ENCODE measurements at regions not wholly inside any gene's neighbourhood (a gene's known extent, or its start where the extent isn't known, plus 50 kb on each side); places are given as distances from the start of the nearest gene placed in this dataset.

DNA sequence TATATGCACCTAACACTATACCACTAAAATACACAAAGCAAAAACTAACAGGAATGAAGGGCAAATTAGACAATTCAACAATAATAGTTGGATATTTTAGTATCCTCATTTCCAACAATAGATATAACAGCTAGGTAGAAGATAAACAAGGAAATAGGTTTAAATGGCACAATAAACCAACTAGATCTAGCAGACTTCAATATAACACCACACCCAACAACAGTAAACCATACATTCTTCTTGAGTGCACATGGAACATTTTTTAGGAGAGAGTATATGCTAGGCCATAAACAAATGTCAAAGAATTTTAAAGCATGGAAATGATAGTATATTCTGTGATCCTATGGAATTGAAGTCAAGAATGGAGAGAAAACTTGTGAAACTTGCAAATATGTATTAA, 138.4 kb downstream of the NDUFA10 start:
- TF ChIP-seq, protein P1, sequence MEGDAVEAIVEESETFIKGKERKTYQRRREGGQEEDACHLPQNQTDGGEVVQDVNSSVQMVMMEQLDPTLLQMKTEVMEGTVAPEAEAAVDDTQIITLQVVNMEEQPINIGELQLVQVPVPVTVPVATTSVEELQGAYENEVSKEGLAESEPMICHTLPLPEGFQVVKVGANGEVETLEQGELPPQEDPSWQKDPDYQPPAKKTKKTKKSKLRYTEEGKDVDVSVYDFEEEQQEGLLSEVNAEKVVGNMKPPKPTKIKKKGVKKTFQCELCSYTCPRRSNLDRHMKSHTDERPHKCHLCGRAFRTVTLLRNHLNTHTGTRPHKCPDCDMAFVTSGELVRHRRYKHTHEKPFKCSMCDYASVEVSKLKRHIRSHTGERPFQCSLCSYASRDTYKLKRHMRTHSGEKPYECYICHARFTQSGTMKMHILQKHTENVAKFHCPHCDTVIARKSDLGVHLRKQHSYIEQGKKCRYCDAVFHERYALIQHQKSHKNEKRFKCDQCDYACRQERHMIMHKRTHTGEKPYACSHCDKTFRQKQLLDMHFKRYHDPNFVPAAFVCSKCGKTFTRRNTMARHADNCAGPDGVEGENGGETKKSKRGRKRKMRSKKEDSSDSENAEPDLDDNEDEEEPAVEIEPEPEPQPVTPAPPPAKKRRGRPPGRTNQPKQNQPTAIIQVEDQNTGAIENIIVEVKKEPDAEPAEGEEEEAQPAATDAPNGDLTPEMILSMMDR (IDR thresholded peaks at IDR 0.05; ENCODE audit: insufficient read depth, low read length) = no peak
- TF ChIP-seq POLR2AphosphoS5 (IDR thresholded peaks at IDR 0.05; ENCODE audit: low read depth) (no peak), SPI1 (IDR thresholded peaks at IDR 0.05; ENCODE audit: borderline replicate concordance, low read depth) (no peak)
- TF ChIP-seq, protein P2, sequence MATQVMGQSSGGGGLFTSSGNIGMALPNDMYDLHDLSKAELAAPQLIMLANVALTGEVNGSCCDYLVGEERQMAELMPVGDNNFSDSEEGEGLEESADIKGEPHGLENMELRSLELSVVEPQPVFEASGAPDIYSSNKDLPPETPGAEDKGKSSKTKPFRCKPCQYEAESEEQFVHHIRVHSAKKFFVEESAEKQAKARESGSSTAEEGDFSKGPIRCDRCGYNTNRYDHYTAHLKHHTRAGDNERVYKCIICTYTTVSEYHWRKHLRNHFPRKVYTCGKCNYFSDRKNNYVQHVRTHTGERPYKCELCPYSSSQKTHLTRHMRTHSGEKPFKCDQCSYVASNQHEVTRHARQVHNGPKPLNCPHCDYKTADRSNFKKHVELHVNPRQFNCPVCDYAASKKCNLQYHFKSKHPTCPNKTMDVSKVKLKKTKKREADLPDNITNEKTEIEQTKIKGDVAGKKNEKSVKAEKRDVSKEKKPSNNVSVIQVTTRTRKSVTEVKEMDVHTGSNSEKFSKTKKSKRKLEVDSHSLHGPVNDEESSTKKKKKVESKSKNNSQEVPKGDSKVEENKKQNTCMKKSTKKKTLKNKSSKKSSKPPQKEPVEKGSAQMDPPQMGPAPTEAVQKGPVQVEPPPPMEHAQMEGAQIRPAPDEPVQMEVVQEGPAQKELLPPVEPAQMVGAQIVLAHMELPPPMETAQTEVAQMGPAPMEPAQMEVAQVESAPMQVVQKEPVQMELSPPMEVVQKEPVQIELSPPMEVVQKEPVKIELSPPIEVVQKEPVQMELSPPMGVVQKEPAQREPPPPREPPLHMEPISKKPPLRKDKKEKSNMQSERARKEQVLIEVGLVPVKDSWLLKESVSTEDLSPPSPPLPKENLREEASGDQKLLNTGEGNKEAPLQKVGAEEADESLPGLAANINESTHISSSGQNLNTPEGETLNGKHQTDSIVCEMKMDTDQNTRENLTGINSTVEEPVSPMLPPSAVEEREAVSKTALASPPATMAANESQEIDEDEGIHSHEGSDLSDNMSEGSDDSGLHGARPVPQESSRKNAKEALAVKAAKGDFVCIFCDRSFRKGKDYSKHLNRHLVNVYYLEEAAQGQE (IDR thresholded peaks at IDR 0.05; ENCODE audit: insufficient replicate concordance, low read depth) = no peak
